ENCODE measurements at regions not wholly inside any gene's neighbourhood (a gene's known extent, or its start where the extent isn't known, plus 50 kb on each side); places are given as distances from the start of the nearest gene placed in this dataset.

GRCh38 chr4:26106776-26107175 lies 192.8 kb downstream of the SMIM20 start:
- no peak for DNase-seq

DNA sequence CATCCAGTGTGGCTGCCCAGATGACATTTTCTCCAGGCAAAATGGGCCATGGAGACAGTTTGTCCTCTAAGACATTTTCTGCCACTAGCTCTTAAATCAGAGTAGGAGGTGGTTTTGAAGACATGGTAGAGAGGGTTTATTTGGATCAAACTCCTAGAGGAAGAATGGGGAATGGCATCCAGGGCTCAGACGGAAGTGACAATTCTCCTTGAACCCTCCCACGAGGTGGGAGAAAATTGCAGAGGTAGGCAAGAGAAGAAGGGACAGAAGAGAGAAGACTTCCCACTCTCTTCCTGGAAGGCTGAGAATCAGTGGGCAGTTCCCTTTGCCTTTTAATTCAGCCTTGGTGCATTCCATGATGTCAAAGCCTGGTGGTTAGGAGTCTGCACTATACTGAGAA lies 194.0 kb downstream of the SMIM20 start:
- DNase-seq = no peak

DNA sequence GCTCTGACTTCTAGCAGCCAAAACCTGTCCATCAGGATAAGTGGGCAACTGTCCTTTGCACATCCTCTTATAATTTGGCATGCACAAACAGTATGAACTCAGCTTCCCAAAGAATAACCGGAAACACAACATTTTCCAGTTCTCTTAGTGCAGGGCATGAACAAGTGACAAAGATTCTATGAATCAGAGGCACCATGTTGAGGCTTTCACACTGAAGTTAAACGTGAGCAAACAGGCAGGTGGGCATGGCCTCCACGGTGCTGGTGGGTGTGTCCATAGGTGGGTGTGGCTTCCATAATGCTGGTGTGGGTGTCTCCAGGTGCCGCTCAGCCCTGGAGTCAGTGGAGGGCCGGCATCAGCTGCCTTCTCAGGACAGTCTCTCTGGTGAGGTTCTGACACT lies 196.5 kb downstream of the SMIM20 start:
- no peak for DNase-seq

- no peak for DNase-seq
Observed at GRCh38 chr4:26113339-26113940, 199.4 kb downstream of the SMIM20 start.

DNA sequence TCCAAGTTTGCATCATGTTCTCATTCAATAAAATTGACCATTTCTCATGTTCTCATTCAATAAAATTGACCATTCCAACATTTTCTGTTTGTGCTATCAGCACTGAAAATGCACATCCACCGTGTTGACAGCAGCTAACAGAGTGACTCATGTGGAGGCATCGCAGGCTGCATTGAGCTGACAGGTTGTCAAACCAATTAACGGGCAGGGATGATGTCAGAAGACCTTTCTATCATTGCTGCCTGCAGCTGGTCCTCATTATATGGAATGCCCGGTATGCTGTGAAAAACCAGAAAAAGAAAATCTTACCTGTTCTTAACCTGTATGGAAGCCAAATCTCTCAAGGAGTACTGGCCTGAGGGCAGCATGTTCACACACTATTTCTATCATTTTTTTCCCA lies 202.0 kb downstream of the SMIM20 start:
- DNase-seq = no peak

GRCh38 chr4:26120098-26120825 lies 200.6 kb upstream of the RBPJ start:
- no peak for DNase-seq

- no peak for DNase-seq
Observed at GRCh38 chr4:26122690-26123089, 198.1 kb upstream of the RBPJ start.

DNA sequence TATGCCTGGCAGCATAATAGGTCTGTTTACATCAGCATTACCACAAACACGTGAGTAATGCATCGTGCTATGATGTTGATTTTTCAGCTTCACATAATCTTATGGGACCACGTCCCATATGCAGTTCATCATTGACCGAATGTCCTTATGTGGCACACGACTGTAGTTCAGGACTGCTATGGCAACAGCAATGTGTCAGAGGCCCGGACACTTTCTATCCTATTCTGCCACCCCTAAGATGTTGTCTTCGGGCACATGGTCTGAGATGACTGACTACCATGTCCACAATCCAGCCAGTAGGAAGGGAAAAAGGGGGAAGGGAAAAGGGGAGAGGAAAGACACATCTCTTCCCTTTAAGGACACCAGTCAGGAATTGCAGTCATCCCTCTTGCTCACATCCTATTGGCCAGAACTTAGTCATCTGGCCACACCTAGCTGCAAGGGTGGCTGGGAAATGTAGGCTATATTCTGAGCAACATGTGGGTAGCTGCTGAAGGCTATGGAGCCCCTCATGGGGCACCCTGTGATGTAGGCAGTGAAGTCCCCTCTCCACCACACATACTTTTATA lies 196.0 kb upstream of the RBPJ start:
- DNase-seq = no peak

DNA sequence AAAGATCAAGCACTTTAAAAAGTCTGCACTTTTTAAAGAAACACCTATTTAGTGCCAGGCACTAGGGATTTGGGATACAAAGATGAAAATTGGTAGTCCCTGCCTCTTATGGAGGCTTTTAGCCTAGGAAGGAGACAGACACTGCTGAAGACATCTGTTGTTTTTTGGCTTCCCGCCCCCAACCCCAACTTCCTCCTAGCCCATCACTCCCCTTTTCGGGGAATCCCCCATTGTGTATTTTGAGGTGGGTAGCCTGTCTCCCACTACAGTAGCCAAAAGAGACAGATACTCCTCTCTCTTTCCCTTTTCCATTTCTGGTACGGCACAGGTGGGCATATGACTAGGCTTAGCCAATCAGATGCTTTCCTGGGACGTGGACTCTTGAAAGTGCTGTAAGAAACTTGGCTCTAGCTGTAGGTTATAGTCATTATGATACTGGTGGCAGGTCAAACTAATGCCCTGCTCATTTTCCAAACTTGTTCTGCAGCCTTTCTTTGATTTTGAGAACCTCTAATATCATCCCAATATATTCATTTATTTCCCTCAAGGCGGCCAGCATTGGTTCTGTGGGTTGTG lies 194.6 kb upstream of the RBPJ start:
- DNase-seq = no peak

DNA sequence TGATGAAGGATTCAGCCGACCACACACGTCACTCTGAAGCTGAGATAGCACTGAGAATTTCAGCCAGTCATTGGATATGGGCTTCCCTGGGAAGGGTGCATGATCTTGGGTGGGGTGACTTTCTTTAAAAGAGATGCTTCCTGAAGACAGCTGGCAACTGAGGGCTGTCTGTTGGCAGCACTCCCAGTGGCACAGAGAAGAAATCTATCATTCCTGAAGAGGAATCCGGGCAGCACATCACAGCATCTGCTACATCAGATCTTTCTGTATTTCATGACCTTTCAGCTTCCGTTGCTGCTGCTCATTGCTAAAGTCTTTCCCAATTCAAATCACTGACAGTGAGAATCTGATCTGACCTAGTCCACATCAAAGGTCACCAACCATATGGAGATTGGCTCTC lies 193.8 kb upstream of the RBPJ start:
- DNase-seq = no peak

- no peak for DNase-seq
Observed at GRCh38 chr4:26127851-26128337, 192.9 kb upstream of the RBPJ start.

DNA sequence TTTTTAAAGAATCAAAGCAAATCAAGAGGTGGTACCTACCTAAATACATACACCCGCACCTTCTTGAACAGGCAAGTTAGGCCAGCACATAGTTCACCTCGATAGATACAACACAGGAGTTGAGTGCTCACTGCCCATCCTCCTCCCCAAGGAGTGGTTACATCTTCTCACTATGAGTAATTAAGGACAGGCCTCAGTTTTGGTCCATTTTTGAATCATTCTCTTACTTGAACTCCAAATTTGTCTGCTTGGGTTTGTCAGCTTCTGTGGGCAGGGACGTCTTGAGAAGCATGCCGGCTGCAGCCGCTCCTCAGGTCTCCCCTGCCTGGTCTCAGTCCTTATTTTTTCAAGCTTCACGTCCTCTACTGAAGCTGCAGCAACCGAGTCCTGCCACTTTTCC lies 190.6 kb upstream of the RBPJ start:
- DNase-seq = no peak

DNA sequence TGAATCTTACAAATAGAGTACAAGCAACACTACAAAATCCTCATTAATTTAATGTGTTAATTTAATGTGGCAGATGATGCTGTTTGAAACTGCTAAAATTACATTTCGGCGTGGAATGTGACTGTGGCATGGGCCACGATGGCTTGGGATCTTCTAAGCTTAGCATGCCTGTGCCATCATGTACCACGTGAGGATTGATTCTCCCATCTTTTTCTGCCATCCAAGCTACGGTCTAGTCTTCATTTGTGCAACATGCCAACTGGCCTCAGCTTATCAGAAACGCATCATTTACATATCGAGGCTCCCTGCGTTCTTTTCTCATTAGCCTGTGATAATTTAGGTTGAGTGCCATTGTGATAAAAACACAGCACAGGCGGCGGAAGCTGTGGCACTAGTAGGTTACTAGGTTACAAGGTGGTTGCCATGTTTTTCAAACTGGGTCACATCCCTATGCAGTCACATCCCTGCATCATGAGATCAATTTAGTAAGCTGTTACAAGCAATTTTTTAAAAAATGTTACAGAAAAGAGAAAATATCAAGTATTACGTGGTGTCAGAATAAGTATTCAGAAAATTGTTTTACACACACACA lies 189.9 kb upstream of the RBPJ start:
- DNase-seq = no peak

GRCh38 chr4:26131711-26132110 lies 189.1 kb upstream of the RBPJ start:
- DNase-seq = no peak

GRCh38 chr4:26132858-26133257 lies 188.0 kb upstream of the RBPJ start:
- no peak for DNase-seq

DNA sequence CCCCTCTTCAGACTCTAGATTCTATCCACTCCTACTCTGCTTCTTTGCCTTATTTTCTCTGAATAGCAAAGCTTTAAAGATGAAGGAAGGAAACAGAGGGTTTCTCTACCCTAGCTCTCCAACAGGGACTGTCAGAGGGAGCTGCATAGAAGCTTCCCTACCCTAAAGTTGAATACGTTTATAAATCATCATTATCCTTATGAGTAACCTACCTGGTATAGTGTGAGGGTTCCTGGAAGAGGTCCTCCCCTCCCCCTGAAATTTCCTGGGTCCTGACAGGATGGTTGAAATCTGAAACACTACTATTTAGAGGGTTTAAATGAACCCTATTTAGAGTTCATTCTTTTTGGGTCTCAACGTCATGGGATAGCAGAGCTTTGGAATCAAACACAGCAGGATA lies 187.0 kb upstream of the RBPJ start:
- no peak for DNase-seq

GRCh38 chr4:26135331-26135730 lies 185.5 kb upstream of the RBPJ start:
- no peak for DNase-seq

DNA sequence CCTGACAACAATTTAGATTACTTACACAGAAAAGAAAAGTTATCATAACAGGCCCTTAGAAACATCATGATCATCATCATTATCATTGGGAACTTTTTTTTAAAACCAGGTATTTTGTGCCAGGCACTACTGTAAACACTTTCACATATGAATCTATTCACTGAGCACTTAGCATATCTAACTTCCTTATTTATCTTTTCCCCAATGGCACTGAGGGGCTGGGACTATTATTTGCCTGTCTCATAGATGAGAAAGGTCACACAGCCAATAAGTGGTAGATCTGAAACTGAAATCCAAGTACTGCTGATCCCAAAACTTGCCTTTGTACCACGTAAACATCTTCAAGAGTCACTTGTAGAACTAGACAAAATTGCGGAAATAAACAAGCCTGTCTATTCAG lies 184.2 kb upstream of the RBPJ start:
- no peak for DNase-seq

DNA sequence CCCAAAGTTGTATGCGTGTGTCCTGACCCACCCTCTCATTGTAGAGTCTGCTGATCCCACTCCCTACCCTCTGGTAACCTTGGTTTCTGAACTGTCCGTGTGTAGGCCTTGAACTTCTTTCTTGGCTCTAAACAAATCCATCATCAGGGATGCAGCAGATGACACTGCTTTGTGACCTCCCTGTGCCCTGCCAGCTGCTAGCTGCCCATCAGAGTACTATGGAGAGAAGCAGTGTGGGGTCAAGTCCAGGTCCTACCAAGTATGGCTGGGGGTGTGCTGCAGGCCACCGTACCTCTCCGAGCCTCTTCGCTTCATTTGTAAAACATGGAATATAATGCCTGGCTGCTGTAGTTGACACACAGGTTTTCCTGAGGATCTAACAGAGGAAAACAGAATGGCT lies 183.5 kb upstream of the RBPJ start:
- no peak for DNase-seq

DNA sequence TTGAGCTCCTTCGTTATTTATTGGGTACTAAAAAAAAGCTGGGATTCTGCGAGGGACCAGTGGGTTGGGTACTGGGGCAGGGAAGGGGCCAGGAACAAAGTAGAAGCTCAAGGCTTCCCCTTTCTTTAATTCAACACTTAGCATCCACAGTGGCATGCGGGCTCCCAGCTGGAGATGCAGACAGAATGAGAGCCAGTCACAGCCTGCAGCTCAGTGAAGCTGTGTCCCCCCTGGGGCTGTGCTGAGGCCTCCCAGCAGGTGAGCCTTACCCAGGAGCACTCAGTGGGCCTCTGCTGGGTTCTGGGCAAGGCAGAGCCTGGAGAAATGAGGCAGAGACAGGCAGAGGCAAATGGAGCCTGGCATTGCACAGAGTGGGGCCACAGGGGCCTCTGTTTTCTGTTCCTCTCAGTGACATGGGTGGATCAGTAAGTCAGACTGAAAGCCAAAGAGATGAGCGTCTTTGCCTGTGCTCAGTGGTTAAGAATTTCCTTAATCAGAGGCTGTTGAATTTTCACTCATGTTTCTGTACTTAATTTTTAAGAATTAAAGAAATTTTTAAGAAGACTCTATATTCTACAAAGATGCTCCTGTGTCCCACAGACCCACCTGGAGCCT lies 181.4 kb upstream of the RBPJ start:
- DNase-seq = no peak

DNA sequence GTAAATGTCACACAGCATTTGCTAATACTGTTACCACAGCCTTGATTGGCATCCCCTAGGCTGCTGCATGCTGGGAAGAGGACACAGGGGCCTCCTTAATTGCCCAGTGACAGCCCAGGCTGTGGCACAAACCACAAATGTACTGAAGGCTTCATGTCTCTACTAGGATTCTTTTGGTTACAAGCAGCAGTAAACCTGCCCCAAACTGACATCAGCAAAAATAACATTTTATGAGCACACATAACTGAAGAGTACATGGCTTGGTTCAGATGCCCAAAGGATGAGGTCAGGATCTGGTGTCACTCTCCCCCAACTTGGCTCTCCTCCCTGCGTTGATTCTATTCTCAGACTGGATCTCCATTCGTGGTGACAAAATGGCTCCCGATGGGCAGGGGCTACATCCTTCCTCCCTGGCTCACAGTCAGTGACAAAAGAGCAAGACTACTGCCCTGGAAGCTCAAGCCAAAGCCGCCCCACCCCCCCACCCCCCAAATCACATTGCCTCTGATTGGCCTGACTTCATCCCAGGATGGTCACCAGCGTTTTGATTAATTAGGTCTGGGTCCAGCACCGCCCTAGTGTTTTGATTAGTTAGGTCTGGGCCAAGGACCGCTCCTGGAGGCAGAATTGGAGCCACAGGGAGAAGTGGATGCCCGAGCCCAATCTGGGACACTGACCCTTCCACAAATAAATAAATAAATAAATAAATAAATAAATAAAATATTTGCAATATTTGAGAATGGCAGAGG lies 180.5 kb upstream of the RBPJ start:
- no peak for DNase-seq

GRCh38 chr4:26141051-26141721 lies 179.6 kb upstream of the RBPJ start:
- no peak for DNase-seq
